MM.1S (cell line): ENCODE measurements at regions not wholly inside any gene's neighbourhood (a gene's known extent, or its start where the extent isn't known, plus 50 kb on each side); places are given as distances from the start of the nearest gene placed in this dataset.

Experiments used
- DNase-seq: peaks from one replicate; pipeline ENCODE4 v3.0.0-alpha.2; 2015
- H2AFZ ChIP-seq: fragments of 300-600 bp; sonication (generic); 2 replicates; pipeline ENCODE4 v1.6.0; 2016; ENCODE audit warnings: antibody characterized with exemption, low read length
- H3F3A ChIP-seq: fragments of 300-600 bp; sonication (generic); 2 replicates; pipeline ENCODE4 v1.6.1; 2016; ENCODE audit warnings: mild to moderate bottlenecking, antibody characterized with exemption, low read length, moderate library complexity, mixed read lengths; ENCODE audit not compliant: insufficient read depth
- H3K27ac ChIP-seq: fragments of 300-600 bp; sonication (generic); 2 replicates; pipeline ENCODE4 v1.5.1; 2016; ENCODE audit warnings: mild to moderate bottlenecking, low read length
- H3K27me3 ChIP-seq: fragments of 300-600 bp; sonication (generic); replicated peaks from 2 replicates; pipeline ENCODE4 v1.6.0; 2016; ENCODE audit warnings: low read length; ENCODE audit not compliant: insufficient read depth
- H3K36me3 ChIP-seq: fragments of 300-600 bp; sonication (generic); replicated peaks from 2 replicates; pipeline ENCODE4 v1.6.1; 2016; ENCODE audit warnings: mild to moderate bottlenecking, low read length, mixed read lengths; ENCODE audit not compliant: insufficient read depth
- H3K4me1 ChIP-seq: fragments of 300-600 bp; sonication (generic); 2 replicates; pipeline ENCODE4 v1.6.1; 2016; ENCODE audit warnings: low read length, mixed read lengths
- H3K4me2 ChIP-seq: fragments of 300-600 bp; sonication (generic); 2 replicates; pipeline ENCODE4 v1.6.0; 2016; ENCODE audit warnings: low read depth, low read length
- H3K4me3 ChIP-seq: fragments of 300-600 bp; sonication (generic); 2 replicates; pipeline ENCODE4 v1.5.1; 2016; ENCODE audit warnings: low read length, mixed read lengths
- H3K79me2 ChIP-seq: fragments of 300-600 bp; sonication (generic); 2 replicates; pipeline ENCODE4 v1.6.1; 2016; ENCODE audit warnings: mixed run types, low read length, mixed read lengths
- H3K9ac ChIP-seq: fragments of 300-600 bp; sonication (generic); 2 replicates; pipeline ENCODE4 v1.6.1; 2016; ENCODE audit warnings: low read length, mixed read lengths
- H3K9me2 ChIP-seq: fragments of 300-600 bp; sonication (generic); replicated peaks from 2 replicates; pipeline ENCODE4 v1.6.1; 2016; ENCODE audit warnings: mild to moderate bottlenecking, low read length, mixed read lengths; ENCODE audit not compliant: insufficient read depth
- H3K9me3 ChIP-seq: fragments of 300-600 bp; sonication (generic); replicated peaks from 2 replicates; pipeline ENCODE4 v1.6.1; 2016; ENCODE audit warnings: mild to moderate bottlenecking, low read length, mixed read lengths; ENCODE audit not compliant: insufficient read depth
- H4K20me1 ChIP-seq: fragments of 300-600 bp; sonication (generic); 2 replicates; pipeline ENCODE4 v1.6.1; 2016; ENCODE audit warnings: mild to moderate bottlenecking, low read length, moderate library complexity, mixed read lengths; ENCODE audit not compliant: insufficient read depth
- CTCF ChIP-seq: fragments of 300-600 bp; sonication (generic); IDR thresholded peaks from 2 replicates; pipeline ENCODE4 v1.5.1; 2016; ENCODE audit warnings: antibody characterized with exemption, low read length, mixed read lengths
- EZH2 ChIP-seq: fragments of 300-600 bp; sonication (generic); optimal IDR thresholded peaks from 2 replicates; pipeline ENCODE3; 2017; ENCODE audit warnings: low read depth, mild to moderate bottlenecking, antibody characterized with exemption, low read length, mixed read lengths
- EZH2phosphoT487 ChIP-seq: fragments of 300-600 bp; sonication (generic); IDR thresholded peaks from 2 replicates; pipeline ENCODE4 v1.6.1; 2018; ENCODE audit warnings: antibody characterized with exemption, low read length

GRCh38 chr2:207251573-207252192 is 85.9 kb upstream of the KLF7 start:
- H3K36me3 ChIP-seq, result no peaks in the 10 kb centered on the region
- H3K27ac ChIP-seq, result no peak overlapping the region
- H2AFZ ChIP-seq, result no peak overlapping the region
- no peaks in the 10 kb centered on the region for H3K79me2 ChIP-seq
- H3K4me1 ChIP-seq, result no peaks in the 10 kb centered on the region
- H3F3A ChIP-seq, result no peaks in the 10 kb centered on the region
- no peaks in the 10 kb centered on the region for H3K9me3 ChIP-seq
- H3K9ac ChIP-seq, result no peak overlapping the region
- no peaks in the 10 kb centered on the region for H3K27me3 ChIP-seq
- no peaks in the 10 kb centered on the region for H4K20me1 ChIP-seq
- DNase-seq, result no peak
- TF ChIP-seq CTCF, result no peak
- TF ChIP-seq EZH2phosphoT487, result no peak
- no peak for TF ChIP-seq EZH2
- H3K4me3 ChIP-seq, result no peak overlapping the region
- H3K4me2 ChIP-seq, result no peak overlapping the region
- H3K9me2 ChIP-seq, result no peaks in the 10 kb centered on the region

- DNase-seq, result no peak
- H3F3A ChIP-seq, result no peaks in the 10 kb centered on the region
- H3K9me2 ChIP-seq, result no peaks in the 10 kb centered on the region
- H3K4me3 ChIP-seq, result no peak overlapping the region
- no peaks in the 10 kb centered on the region for H3K27me3 ChIP-seq
- no peaks in the 10 kb centered on the region for H4K20me1 ChIP-seq
- H3K36me3 ChIP-seq, result no peaks in the 10 kb centered on the region
- no peak overlapping the region for H3K27ac ChIP-seq
- H3K4me2 ChIP-seq, result no peak overlapping the region
- H3K9ac ChIP-seq, result no peak overlapping the region
- no peaks in the 10 kb centered on the region for H3K9me3 ChIP-seq
- TF ChIP-seq EZH2 (no peak), EZH2phosphoT487 (no peak), CTCF (no peak)
- H2AFZ ChIP-seq, result no peak overlapping the region
- no peaks in the 10 kb centered on the region for H3K4me1 ChIP-seq
- no peaks in the 10 kb centered on the region for H3K79me2 ChIP-seq
These were observed 86.7 kb upstream of the KLF7 start for GRCh38 chr2:207252416-207252815.

- H3K36me3 ChIP-seq, result no peaks in the 10 kb centered on the region
- TF ChIP-seq CTCF, result no peak
- TF ChIP-seq EZH2, result no peak
- no peak for TF ChIP-seq EZH2phosphoT487
- H3K9ac ChIP-seq, result no peak overlapping the region
These were observed 87.4 kb upstream of the KLF7 start for GRCh38 chr2:207252979-207253645.

More at GRCh38 chr2:207252979-207253645, 87.4 kb upstream of the KLF7 start:
- H4K20me1 ChIP-seq, result no peaks in the 10 kb centered on the region
- H3K4me2 ChIP-seq, result no peak overlapping the region
- no peaks in the 10 kb centered on the region for H3K9me2 ChIP-seq
- H3F3A ChIP-seq, result no peaks in the 10 kb centered on the region
- no peak overlapping the region for H2AFZ ChIP-seq
- H3K79me2 ChIP-seq, result no peaks in the 10 kb centered on the region
- no peaks in the 10 kb centered on the region for H3K4me1 ChIP-seq
- no peak for DNase-seq
- no peaks in the 10 kb centered on the region for H3K9me3 ChIP-seq
- no peaks in the 10 kb centered on the region for H3K27me3 ChIP-seq
- H3K4me3 ChIP-seq, result no peak overlapping the region
- no peak overlapping the region for H3K27ac ChIP-seq
